ENCODE measurements at regions not wholly inside any gene's neighbourhood (a gene's known extent, or its start where the extent isn't known, plus 50 kb on each side); places are given as distances from the start of the nearest gene placed in this dataset.

DNA sequence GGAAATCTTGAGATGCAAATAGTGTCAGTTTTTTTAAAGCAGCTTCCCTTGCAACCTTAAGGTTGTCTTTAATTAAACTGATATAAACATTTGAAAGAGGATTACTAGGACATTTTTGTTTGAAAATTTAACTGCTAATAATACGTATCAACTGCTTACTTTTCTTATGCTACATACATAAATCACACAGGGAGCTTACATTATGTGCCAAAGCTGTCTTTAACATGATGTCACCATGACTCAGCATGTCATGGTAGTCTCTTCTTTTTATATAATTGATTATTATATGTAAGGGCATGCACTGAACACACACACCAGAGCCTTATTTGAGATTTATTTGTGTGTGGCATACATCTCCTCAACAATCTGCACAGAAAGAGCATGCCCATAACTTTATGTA is 63.0 kb upstream of the PTHLH start:
- TF ChIP-seq, protein P1, sequence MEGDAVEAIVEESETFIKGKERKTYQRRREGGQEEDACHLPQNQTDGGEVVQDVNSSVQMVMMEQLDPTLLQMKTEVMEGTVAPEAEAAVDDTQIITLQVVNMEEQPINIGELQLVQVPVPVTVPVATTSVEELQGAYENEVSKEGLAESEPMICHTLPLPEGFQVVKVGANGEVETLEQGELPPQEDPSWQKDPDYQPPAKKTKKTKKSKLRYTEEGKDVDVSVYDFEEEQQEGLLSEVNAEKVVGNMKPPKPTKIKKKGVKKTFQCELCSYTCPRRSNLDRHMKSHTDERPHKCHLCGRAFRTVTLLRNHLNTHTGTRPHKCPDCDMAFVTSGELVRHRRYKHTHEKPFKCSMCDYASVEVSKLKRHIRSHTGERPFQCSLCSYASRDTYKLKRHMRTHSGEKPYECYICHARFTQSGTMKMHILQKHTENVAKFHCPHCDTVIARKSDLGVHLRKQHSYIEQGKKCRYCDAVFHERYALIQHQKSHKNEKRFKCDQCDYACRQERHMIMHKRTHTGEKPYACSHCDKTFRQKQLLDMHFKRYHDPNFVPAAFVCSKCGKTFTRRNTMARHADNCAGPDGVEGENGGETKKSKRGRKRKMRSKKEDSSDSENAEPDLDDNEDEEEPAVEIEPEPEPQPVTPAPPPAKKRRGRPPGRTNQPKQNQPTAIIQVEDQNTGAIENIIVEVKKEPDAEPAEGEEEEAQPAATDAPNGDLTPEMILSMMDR (IDR thresholded peaks at IDR 0.05), result no peak
- TF ChIP-seq POLR2A (IDR thresholded peaks at IDR 0.05) (no peak), POLR2AphosphoS5 (IDR thresholded peaks at IDR 0.05) (no peak)

Measured in upper lobe of left lung (tissue), 4 donors.